GM10248 (cell line): ENCODE measurements at regions not wholly inside any gene's neighbourhood (a gene's known extent, or its start where the extent isn't known, plus 50 kb on each side); places are given as distances from the start of the nearest gene placed in this dataset.
"Not testable (repeated sequence)": the region's sequence is repeated elsewhere in the genome, so short reads cannot be mapped to it uniquely, and the experiment has no call there.

ENCODE experiments used
- CTCF ChIA-PET: fragments of 300-600 bp; sonication (Branson Sonifier 250); formaldehyde crosslinking; extraction: SDS; loops from one replicate; lab custom pipeline; 2021; ENCODE audit warnings: antibody characterized with exemption; lab: Yijun Ruan, JAX
- POLR2A ChIA-PET: fragments of 350-650 bp; sonication (Branson Sonifier 250); formaldehyde crosslinking; extraction: SDS; loops from one replicate; lab custom pipeline; 2020; ENCODE audit warnings: antibody characterized with exemption; lab: Yijun Ruan, JAX
- DNase-seq: peaks from one replicate; pipeline ENCODE4 v3.0.0; 2012; ENCODE audit errors: extremely low spot score
- TF ChIP-seq, protein P1 (sequence below): IDR thresholded peaks from 2 replicates; pipeline ENCODE4 v1.5.1; 2012; ENCODE audit warnings: mild to moderate bottlenecking, low read depth; ENCODE audit errors: extremely low read depth, missing control alignments, control extremely low read depth

DNA sequence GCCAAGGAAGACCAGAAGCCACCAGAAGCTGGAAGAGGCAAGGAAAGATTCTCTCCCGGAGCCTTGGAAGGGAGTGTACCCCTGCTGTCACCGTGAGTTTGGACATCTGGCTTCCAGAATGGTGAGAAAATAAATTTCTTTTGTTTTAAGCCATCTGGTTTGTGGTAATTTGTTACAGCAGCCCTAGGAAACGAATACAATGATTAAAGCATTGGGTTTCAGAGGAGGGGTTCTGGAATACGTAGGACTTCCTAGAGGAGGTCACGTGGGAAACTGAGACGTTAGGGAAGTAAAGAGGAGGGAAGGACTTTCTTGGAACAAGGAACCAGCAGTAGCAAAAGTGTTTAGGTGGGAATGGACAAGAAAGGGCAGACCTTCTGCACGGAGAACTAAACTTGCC, 377.7 kb downstream of the IL20RB start:
- TF ChIP-seq, protein P1, sequence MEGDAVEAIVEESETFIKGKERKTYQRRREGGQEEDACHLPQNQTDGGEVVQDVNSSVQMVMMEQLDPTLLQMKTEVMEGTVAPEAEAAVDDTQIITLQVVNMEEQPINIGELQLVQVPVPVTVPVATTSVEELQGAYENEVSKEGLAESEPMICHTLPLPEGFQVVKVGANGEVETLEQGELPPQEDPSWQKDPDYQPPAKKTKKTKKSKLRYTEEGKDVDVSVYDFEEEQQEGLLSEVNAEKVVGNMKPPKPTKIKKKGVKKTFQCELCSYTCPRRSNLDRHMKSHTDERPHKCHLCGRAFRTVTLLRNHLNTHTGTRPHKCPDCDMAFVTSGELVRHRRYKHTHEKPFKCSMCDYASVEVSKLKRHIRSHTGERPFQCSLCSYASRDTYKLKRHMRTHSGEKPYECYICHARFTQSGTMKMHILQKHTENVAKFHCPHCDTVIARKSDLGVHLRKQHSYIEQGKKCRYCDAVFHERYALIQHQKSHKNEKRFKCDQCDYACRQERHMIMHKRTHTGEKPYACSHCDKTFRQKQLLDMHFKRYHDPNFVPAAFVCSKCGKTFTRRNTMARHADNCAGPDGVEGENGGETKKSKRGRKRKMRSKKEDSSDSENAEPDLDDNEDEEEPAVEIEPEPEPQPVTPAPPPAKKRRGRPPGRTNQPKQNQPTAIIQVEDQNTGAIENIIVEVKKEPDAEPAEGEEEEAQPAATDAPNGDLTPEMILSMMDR, result no peak
- POLR2A ChIA-PET, result no interaction called here
- CTCF ChIA-PET, result interaction anchor here (0.9 to 1.2 kb wide), 2 partner anchors 9 to 22 kb away, joined by 3 read pairs; no protein-coding TSS in a partner anchor
- DNase-seq, result no peak

- CTCF ChIA-PET, DNase-seq, POLR2A ChIA-PET: not testable (repeated sequence)
Measured at GRCh38 chr3:137338400-137338799, 380.6 kb downstream of the IL20RB start.

GRCh38 chr3:137343283-137343682, 385.5 kb downstream of the IL20RB start:
- CTCF ChIA-PET, result interaction anchor here (1.1 kb wide), 1 partner anchor 17 kb away, joined by 4 read pairs; no protein-coding TSS in a partner anchor
- POLR2A ChIA-PET, result no interaction called here
- TF ChIP-seq, protein P1, result no peak

GRCh38 chr3:137347132-137347531, 389.3 kb downstream of the IL20RB start:
- DNase-seq, result no peak
- CTCF ChIA-PET, result interaction anchor here (1.0 kb wide), 1 partner anchor 12 kb away, joined by 3 read pairs; no protein-coding TSS in a partner anchor
- TF ChIP-seq, protein P1, result no peak
- POLR2A ChIA-PET, result no interaction called here

More at GRCh38 chr3:137343283-137343682, 385.5 kb downstream of the IL20RB start:
- no peak for DNase-seq

DNA sequence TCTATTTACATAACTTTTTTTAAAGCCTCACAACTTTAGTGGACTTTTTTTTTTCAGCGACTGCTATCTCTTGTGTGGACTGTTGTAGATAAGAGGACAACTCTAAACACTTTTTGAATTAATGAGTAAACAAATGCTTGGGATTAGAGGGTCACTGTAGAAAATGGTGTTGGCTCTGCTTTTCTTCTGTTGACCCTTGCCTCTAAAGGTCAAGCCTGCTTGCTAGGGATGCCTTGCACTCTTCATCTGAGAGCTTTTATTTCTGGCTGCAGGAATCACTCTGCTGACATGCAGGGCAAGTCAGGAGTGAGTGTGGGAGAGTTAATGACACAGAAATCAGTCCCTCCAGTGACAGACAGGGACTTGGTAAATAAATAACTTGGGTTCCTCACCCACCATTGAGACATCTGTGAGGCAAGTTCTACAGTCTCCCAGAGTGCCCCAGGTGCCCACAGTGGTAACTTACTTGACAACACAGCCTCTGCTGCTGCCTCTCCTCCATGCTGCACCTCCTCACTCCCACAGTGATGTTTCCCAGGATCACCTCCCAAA, 390.1 kb downstream of the IL20RB start:
- POLR2A ChIA-PET, result no interaction called here
- CTCF ChIA-PET, result no interaction called here
- TF ChIP-seq, protein P1, result no peak
- no peak for DNase-seq

DNA sequence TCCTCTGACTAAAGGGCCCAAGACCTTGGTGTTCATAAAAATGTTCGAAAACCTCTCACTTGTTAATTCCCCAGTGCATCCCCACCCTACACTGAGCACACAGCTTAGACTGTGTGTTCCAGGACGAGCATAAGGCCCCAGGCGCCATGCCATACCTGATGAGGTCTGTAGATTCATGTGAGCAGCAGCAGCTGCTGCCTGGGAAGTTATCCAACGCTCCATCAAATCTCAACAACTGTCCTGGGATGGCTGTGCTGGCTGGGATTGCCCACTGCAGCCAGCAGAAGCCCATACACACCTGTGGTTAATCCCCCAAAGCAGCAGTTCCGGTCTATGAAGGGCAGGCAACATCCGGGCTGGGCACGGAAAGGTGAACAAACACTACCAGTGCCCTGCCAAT, 391.2 kb downstream of the IL20RB start:
- DNase-seq, result no peak
- ChIA-PET POLR2A (no interaction called here), CTCF (no interaction called here)
- TF ChIP-seq, protein P1, result no peak

DNA sequence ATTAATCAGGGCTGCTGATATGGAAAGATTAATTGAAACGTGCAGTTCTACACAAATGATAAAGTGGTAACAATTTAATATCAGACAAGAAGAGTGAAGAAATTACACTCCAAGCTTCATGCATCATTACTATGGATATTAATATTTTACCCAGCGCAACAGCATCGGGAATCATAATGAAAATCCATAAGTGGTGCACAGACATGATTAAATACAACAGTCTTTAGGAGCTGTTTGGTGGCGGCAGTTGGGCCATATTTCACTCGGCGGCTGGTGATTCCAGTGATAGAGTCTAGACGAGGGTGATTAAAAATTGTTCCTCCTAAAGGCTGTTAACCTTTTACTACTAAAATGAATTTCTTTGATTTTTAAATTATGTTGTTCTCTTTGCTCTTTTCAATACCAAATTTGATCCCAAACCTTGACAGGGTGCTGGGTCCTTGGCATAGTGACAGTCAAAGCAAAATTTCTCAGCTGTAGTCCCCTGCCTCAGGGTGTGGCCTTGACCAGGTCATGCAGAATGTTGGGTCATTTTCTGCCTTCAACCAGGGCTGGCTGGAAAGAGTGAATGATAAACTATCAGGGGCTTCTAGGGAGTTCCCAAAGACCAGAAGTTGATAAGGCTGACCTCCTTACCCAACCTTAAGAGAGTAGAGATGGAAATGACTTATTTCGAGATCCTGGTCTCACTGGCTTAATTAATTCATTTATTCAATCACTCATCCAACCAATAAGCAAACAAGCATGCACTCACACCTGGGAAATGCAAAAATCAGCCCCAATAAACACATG, 392.0 kb downstream of the IL20RB start:
- TF ChIP-seq, protein P1, result no peak

More for the DNA sequence above, 392.0 kb downstream of the IL20RB start:
- DNase-seq, result no peak
- POLR2A ChIA-PET, result no interaction called here
- CTCF ChIA-PET, result no interaction called here
